ENCODE measurements at regions not wholly inside any gene's neighbourhood (a gene's known extent, or its start where the extent isn't known, plus 50 kb on each side); places are given as distances from the start of the nearest gene placed in this dataset.

DNA sequence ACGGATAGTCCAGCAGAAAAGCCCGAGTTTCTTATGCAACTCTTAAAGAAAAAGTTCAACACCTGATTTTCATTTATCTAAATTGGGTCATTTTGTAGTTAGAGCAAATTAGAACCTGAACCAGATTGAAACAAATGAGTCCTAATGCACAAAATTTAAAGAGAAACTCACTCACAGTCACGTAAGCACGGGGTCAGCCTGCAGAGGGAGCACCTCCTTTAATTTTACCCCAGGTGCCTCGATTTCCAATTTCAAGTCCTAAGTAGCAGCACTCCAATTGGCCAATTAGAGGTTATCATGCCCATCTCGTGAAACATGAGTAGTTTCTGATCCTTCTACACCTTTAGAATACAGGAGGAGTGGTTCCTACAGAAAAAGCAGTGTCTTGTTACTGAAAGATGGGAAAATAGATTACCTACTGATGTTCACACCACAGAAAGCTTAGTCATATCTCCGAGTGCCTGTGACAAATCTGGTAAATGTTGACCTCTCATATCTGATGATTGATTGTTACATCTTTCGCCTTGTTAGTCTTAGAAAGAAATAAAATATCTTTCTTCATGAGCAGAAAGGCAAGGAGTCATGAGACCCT lies 1929.8 kb upstream of the LRRTM1 start:
- DNase-seq, result no peak
- Histone ChIP-seq H3K9me3 (no peaks in the 10 kb centered on the region), H3K4me3 (no peak overlapping the region), H3K27ac (no peak overlapping the region), H3K4me1 (no peaks in the 10 kb centered on the region), H3K36me3 (no peaks in the 10 kb centered on the region), H3K27me3 (no peaks in the 10 kb centered on the region)
- intact Hi-C loops (cut with DNase I), result no loop called here
- ATAC-seq, result no peak
- TF ChIP-seq, protein P1, sequence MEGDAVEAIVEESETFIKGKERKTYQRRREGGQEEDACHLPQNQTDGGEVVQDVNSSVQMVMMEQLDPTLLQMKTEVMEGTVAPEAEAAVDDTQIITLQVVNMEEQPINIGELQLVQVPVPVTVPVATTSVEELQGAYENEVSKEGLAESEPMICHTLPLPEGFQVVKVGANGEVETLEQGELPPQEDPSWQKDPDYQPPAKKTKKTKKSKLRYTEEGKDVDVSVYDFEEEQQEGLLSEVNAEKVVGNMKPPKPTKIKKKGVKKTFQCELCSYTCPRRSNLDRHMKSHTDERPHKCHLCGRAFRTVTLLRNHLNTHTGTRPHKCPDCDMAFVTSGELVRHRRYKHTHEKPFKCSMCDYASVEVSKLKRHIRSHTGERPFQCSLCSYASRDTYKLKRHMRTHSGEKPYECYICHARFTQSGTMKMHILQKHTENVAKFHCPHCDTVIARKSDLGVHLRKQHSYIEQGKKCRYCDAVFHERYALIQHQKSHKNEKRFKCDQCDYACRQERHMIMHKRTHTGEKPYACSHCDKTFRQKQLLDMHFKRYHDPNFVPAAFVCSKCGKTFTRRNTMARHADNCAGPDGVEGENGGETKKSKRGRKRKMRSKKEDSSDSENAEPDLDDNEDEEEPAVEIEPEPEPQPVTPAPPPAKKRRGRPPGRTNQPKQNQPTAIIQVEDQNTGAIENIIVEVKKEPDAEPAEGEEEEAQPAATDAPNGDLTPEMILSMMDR (IDR thresholded peaks at IDR 0.05), result no peak

DNA sequence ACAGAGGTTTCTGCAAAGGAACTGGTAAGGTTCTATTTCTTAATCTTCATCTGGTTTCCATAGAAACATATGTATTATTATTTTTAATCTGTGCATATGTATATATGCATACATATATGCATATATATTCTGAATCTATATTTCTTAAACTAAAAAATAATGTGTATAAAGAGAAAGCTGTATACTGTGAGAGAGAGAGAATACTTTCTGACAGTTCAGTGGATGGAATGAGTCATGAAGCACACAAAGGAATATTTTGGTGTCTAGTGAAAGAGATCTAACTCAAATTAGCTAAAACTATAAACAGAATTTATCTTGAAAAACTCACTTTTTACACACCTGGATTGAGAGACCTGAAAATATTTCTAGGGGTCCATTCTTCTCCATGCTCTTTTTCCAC lies 1929.3 kb upstream of the LRRTM1 start:
- Histone ChIP-seq H3K36me3 (no peaks in the 10 kb centered on the region), H3K9me3 (no peaks in the 10 kb centered on the region), H3K27me3 (no peaks in the 10 kb centered on the region), H3K4me3 (no peak overlapping the region), H3K27ac (no peak overlapping the region), H3K4me1 (no peaks in the 10 kb centered on the region)
- no peak for ATAC-seq
- intact Hi-C loops (cut with DNase I), result no loop called here
- DNase-seq, result no peak
- TF ChIP-seq, protein P1 (IDR thresholded peaks at IDR 0.05), result no peak

DNA sequence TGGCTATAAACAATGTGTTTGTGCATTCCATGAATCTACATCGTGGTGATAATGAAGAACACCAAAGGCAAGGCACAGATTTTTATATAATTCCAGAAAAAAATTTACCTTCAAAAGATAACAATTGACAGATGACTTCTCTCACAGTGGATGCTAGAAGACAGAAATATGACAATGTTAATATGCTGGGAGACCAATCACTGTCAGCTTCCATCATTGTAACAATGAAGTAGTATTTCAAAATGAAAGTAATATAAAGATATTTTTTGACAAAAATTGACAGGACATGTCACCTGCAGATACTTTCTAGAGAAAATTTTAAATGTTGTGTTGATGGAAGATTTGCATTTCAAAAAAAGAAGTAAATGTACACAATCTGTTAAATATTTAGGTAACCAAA lies 1925.9 kb upstream of the LRRTM1 start:
- TF ChIP-seq, protein P1 (IDR thresholded peaks at IDR 0.05), result no peak
- H3K4me3 ChIP-seq, result no peak overlapping the region
- no peaks in the 10 kb centered on the region for H3K27me3 ChIP-seq
- intact Hi-C loops (cut with DNase I), result no loop called here
- no peaks in the 10 kb centered on the region for H3K36me3 ChIP-seq
- no peak for DNase-seq
- no peak overlapping the region for H3K27ac ChIP-seq
- H3K4me1 ChIP-seq, result no peaks in the 10 kb centered on the region
- H3K9me3 ChIP-seq, result no peaks in the 10 kb centered on the region
- no peak for ATAC-seq

DNA sequence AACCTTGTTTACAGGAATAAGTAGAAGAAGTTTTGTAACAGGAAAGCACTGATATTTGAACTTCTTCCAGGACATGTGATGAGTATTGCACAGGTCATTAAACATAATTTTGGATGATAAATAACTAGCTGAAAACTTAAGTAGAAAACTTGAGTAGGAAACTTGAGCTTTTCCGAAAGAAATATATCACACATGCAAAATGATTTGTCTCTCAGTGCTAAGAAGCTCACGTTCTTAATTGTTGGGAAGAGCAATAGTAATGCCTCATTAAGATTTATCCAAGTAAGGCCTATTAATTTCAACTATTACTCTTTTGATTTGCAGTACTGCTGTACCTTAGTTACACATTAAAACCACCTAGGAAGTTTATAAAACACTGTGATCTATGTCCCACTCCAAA lies 1921.9 kb upstream of the LRRTM1 start:
- H3K27ac ChIP-seq, result no peak overlapping the region
- TF ChIP-seq, protein P1 (IDR thresholded peaks at IDR 0.05), result no peak
- H3K27me3 ChIP-seq, result no peaks in the 10 kb centered on the region
- H3K4me3 ChIP-seq, result no peak overlapping the region
- no peak for DNase-seq
- no peaks in the 10 kb centered on the region for H3K4me1 ChIP-seq
- ATAC-seq, result no peak
- intact Hi-C loops (cut with DNase I), result no loop called here
- H3K36me3 ChIP-seq, result no peaks in the 10 kb centered on the region
- H3K9me3 ChIP-seq, result peaks cover 0 to 26% of the 10 kb centered on the region in 2 donors

DNA sequence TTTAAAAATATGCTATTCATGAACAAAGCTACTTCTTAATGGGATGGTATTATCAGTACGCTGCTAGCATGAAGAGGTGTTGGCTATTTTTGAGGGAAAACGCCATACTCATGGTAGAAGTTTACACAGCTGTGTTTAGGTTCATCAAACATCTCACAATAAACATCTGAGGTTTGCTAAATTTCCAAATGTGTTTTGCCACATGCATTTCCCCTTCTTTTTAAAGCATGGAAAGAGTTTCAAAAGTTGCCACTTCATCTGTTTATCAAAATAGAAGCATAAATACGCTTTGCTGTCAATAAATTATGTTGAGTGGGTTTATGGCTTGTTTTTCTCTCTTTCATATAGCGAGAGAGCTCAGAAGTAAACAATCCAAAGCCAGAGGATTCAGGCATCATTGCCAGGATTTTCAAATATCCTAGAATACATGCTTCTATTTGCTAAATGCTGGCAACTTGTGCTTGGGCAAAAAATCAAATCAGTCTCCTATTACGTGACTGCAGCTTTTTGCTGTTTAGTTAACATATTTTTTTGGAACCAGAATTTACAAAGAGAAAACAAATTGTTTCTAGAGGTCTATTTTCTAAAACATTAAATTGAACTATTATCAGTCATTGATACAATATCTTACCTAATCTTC lies 1919.9 kb upstream of the LRRTM1 start:
- peak in 2 of 4 donors; percentile 77 to 87 for DNase-seq
- intact Hi-C loops (cut with DNase I), result no loop called here
- H3K4me3 ChIP-seq, result no peak overlapping the region

More for the DNA sequence above, 1919.9 kb upstream of the LRRTM1 start:
- no peak for ATAC-seq
- no peaks in the 10 kb centered on the region for H3K27me3 ChIP-seq
- H3K27ac ChIP-seq, result no peak overlapping the region
- peaks cover 0 to 32% of the 10 kb centered on the region in 2 donors for H3K9me3 ChIP-seq
- TF ChIP-seq, protein P1 (IDR thresholded peaks at IDR 0.05), result no peak
- H3K4me1 ChIP-seq, result no peaks in the 10 kb centered on the region
- no peaks in the 10 kb centered on the region for H3K36me3 ChIP-seq

All from left lung (tissue), 4 donors.